Gastrocnemius medialis (tissue), 4 donors: ENCODE measurements at regions not wholly inside any gene's neighbourhood (a gene's known extent, or its start where the extent isn't known, plus 50 kb on each side); places are given as distances from the start of the nearest gene placed in this dataset.

ENCODE experiments used
- ATAC-seq, 2 donors: fragments of 150-250 bp; one replicate each; pipeline ENCODE4 v1.9.1; 2016
- DNase-seq, 2 donors: peaks; one replicate each; pipeline ENCODE4 v3.0.0-alpha.2; 2019
- H3K27ac ChIP-seq, 4 donors: fragments of 200-600 bp; sonication (generic); 1 replicate in 1 of 4; 2 replicates in 3 of 4; pipeline ENCODE4 v1.5.1; 2016 to 2018; ENCODE audit warnings: mild to moderate bottlenecking in 2 of 4, moderate library complexity in 1 of 4
- H3K27me3 ChIP-seq, 3 donors: fragments of 200-600 bp; sonication (generic) in 2 of 3; 1 replicate in 1 of 3; 2 replicates in 2 of 3; pipeline versions ENCODE4 v1.5.1 to v1.6.0; 2016 to 2019; ENCODE audit warnings: mild to moderate bottlenecking in 1 of 3, moderate library complexity in 1 of 3
- H3K36me3 ChIP-seq, 2 donors: fragments of 200-600 bp; sonication (generic) in 1 of 2; one replicate each; pipeline ENCODE4 v1.5.1; 2017 to 2018
- H3K4me1 ChIP-seq, 2 donors: fragments of 200-600 bp; sonication (generic) in 1 of 2; one replicate each; pipeline ENCODE4 v1.5.1; 2016 to 2017; ENCODE audit warnings: mild to moderate bottlenecking in 2 of 2
- H3K4me3 ChIP-seq, 4 donors: fragments of 200-600 bp; sonication (generic) in 3 of 4; 1 replicate in 1 of 4; 2 replicates in 3 of 4; pipeline ENCODE4 v1.5.1; 2016 to 2019; ENCODE audit warnings: mild to moderate bottlenecking in 2 of 4
- H3K9me3 ChIP-seq, 3 donors: fragments of 200-600 bp; sonication (generic) in 2 of 3; 1 replicate in 1 of 3; 2 replicates in 2 of 3; pipeline ENCODE4 v1.5.1; 2016 to 2019
- CTCF ChIP-seq, 5 experiments: fragments of 450-650 bp in 3 of 5; fragments of 200-600 bp in 2 of 5; sonication (generic) in 2 of 5; IDR thresholded peaks in 4 of 5; conservative IDR thresholded peaks in 1 of 5; 1 replicate in 4 of 5; 2 replicates in 1 of 5; pipeline ENCODE4 v1.5.1; 2016 to 2019; ENCODE audit warnings: antibody characterized with exemption in 5 of 5, mild to moderate bottlenecking in 3 of 5, moderate library complexity in 3 of 5
- POLR2A ChIP-seq, 2 donors: fragments of 450-650 bp; IDR thresholded peaks; one replicate each; pipeline ENCODE4 v1.6.1; 2017; ENCODE audit warnings: antibody characterized with exemption in 2 of 2, mild to moderate bottlenecking in 2 of 2, moderate library complexity in 2 of 2
- in situ Hi-C, 4 donors: fragments of 200-750 bp; cut with MboI; loops; one replicate each; pipeline versions ENCODE4 v1.15.0 to v1.8.0; 2017; ENCODE audit warnings: low sequenced_read_pairs in 4 of 4
- intact Hi-C: fragments of 100-400 bp; cut with DNase I; formaldehyde crosslinking; loops from one replicate; pipeline ENCODE4 v1.15.1; 2023; ENCODE audit warnings: low total_unique reads

GRCh38 chr12:91687052-91688017 lies 458.3 kb downstream of the BTG1 start:
- DNase-seq (no peak), ATAC-seq (no peak)
- H3K9me3 ChIP-seq, result no peaks in the 10 kb centered on the region
- no peaks in the 10 kb centered on the region for H3K36me3 ChIP-seq
- intact Hi-C loops, result no loop called here
- no peaks in the 10 kb centered on the region for H3K27me3 ChIP-seq
- in situ Hi-C loops, result no loop called here
- no peak for TF ChIP-seq POLR2A (IDR thresholded peaks at IDR 0.05)
- TF ChIP-seq CTCF (IDR thresholded peaks at IDR 0.05 in 4 of 5, conservative IDR thresholded peaks at IDR 0.05 in 1 of 5), result no peak
- H3K27ac ChIP-seq, result no peak overlapping the region
- H3K4me3 ChIP-seq, result no peak overlapping the region
- no peaks in the 10 kb centered on the region for H3K4me1 ChIP-seq

- DNase-seq, result no peak
- no peaks in the 10 kb centered on the region for H3K9me3 ChIP-seq
- no peaks in the 10 kb centered on the region for H3K27me3 ChIP-seq
- ATAC-seq, result no peak
- no peak overlapping the region for H3K4me3 ChIP-seq
- H3K4me1 ChIP-seq, result no peaks in the 10 kb centered on the region
- H3K27ac ChIP-seq, result no peak overlapping the region
- H3K36me3 ChIP-seq, result no peaks in the 10 kb centered on the region
- TF ChIP-seq CTCF (IDR thresholded peaks at IDR 0.05 in 4 of 5, conservative IDR thresholded peaks at IDR 0.05 in 1 of 5) (no peak), POLR2A (IDR thresholded peaks at IDR 0.05) (no peak)
- intact Hi-C loops, result no loop called here
- in situ Hi-C loops, result no loop called here
Measured at GRCh38 chr12:91685917-91686316, 459.7 kb downstream of the BTG1 start.

GRCh38 chr12:91681751-91682150 lies 463.9 kb downstream of the BTG1 start:
- H3K36me3 ChIP-seq, result no peaks in the 10 kb centered on the region
- no peak for ATAC-seq

GRCh38 chr12:91680864-91681263 lies 464.8 kb downstream of the BTG1 start:
- no peak for TF ChIP-seq POLR2A (IDR thresholded peaks at IDR 0.05)
- TF ChIP-seq CTCF (IDR thresholded peaks at IDR 0.05 in 4 of 5, conservative IDR thresholded peaks at IDR 0.05 in 1 of 5), result no peak
- ATAC-seq, result no peak
- intact Hi-C loops (no loop called here), in situ Hi-C loops (no loop called here)
- Histone ChIP-seq H3K36me3 (no peaks in the 10 kb centered on the region), H3K27me3 (no peaks in the 10 kb centered on the region), H3K4me1 (no peaks in the 10 kb centered on the region), H3K9me3 (no peaks in the 10 kb centered on the region), H3K4me3 (no peak overlapping the region), H3K27ac (no peak overlapping the region)
- DNase-seq, result no peak

More at GRCh38 chr12:91681751-91682150, 463.9 kb downstream of the BTG1 start:
- Histone ChIP-seq H3K4me1 (no peaks in the 10 kb centered on the region), H3K27ac (no peak overlapping the region), H3K4me3 (no peak overlapping the region), H3K9me3 (no peaks in the 10 kb centered on the region), H3K27me3 (no peaks in the 10 kb centered on the region)
- no peak for TF ChIP-seq CTCF (IDR thresholded peaks at IDR 0.05 in 4 of 5, conservative IDR thresholded peaks at IDR 0.05 in 1 of 5)
- no peak for TF ChIP-seq POLR2A (IDR thresholded peaks at IDR 0.05)
- in situ Hi-C loops (no loop called here), intact Hi-C loops (no loop called here)
- DNase-seq, result no peak
